Neural cell (in vitro differentiated cells): ENCODE measurements at regions not wholly inside any gene's neighbourhood (a gene's known extent, or its start where the extent isn't known, plus 50 kb on each side); places are given as distances from the start of the nearest gene placed in this dataset.

ENCODE experiments used
- H2AFZ ChIP-seq: fragments of 200-600, 300-800 bp; sonication (generic), shearing (Covaris generic); 2 replicates; pipeline ENCODE4 v1.6.0; 2014; ENCODE audit warnings: low read depth, mild to moderate bottlenecking, antibody characterized with exemption, low read length, moderate library complexity
- H3F3A ChIP-seq: fragments of 200-600 bp; shearing (Covaris generic); 2 replicates; pipeline ENCODE4 v1.6.1; 2016; ENCODE audit warnings: mild to moderate bottlenecking, moderate library complexity, mixed read lengths, antibody characterized with exemption, low read length; ENCODE audit not compliant: insufficient read depth, poor library complexity, severe bottlenecking
- H3K27ac ChIP-seq: fragments of 200-600, 300-800 bp; sonication (generic), shearing (Covaris generic); 2 replicates; pipeline ENCODE4 v1.5.1; 2014; ENCODE audit warnings: mild to moderate bottlenecking, low read length, moderate library complexity
- H3K27me3 ChIP-seq: fragments of 300-800, 200-600 bp; sonication (generic), shearing (Covaris generic); 2 replicates; pipeline ENCODE4 v1.6.0; 2014; ENCODE audit warnings: mild to moderate bottlenecking, low read depth, low read length, moderate library complexity; ENCODE audit not compliant: insufficient read depth
- H3K36me3 ChIP-seq: fragments of 300-800, 200-600 bp; sonication (generic), shearing (Covaris generic); 2 replicates; pipeline ENCODE4 v1.5.1; 2014; ENCODE audit warnings: mild to moderate bottlenecking, antibody characterized with exemption, low read length, moderate library complexity; ENCODE audit not compliant: insufficient read depth
- H3K4me2 ChIP-seq: fragments of 300-800, 200-600 bp; sonication (generic), shearing (Covaris generic); 2 replicates; pipeline ENCODE4 v1.6.0; 2014; ENCODE audit warnings: mild to moderate bottlenecking, low read length
- H3K4me3 ChIP-seq: fragments of 300-800, 200-600 bp; sonication (generic), shearing (Covaris generic); 2 replicates; pipeline ENCODE4 v1.5.1; 2014; ENCODE audit warnings: mild to moderate bottlenecking, low read length, moderate library complexity
- H3K79me2 ChIP-seq: fragments of 200-600 bp; shearing (Covaris generic); replicated peaks from 2 replicates; pipeline ENCODE4 v1.6.0; 2014; ENCODE audit warnings: mild to moderate bottlenecking, low read length, moderate library complexity; ENCODE audit not compliant: insufficient read depth
- H3K9ac ChIP-seq: fragments of 300-800, 200-600 bp; sonication (generic), shearing (Covaris generic); 2 replicates; pipeline ENCODE4 v1.6.1; 2016; ENCODE audit warnings: mild to moderate bottlenecking, low read length, mixed read lengths
- H3K9me2 ChIP-seq: fragments of 200-600 bp; shearing (Covaris generic); 2 replicates; pipeline ENCODE4 v1.6.1; 2016; ENCODE audit warnings: mild to moderate bottlenecking, low read length, mixed read lengths; ENCODE audit not compliant: insufficient read depth
- H3K9me3 ChIP-seq: fragments of 200-600, 300-800 bp; sonication (generic), shearing (Covaris generic); 2 replicates; pipeline ENCODE4 v1.6.1; 2016; ENCODE audit warnings: mild to moderate bottlenecking, mixed run types, low read length, moderate library complexity, mixed read lengths
- H4K20me1 ChIP-seq: fragments of 200-600 bp; shearing (Covaris generic); 2 replicates; pipeline ENCODE4 v1.6.1; 2016; ENCODE audit warnings: mild to moderate bottlenecking, mixed run types; ENCODE audit not compliant: insufficient read depth
- EP300 ChIP-seq: fragments of 450-650 bp; conservative IDR thresholded peaks from 2 replicates; pipeline ENCODE4 v1.6.1; 2014; ENCODE audit warnings: antibody characterized with exemption, mild to moderate bottlenecking, moderate library complexity; ENCODE audit not compliant: poor library complexity, severe bottlenecking
- MXI1 ChIP-seq: fragments of 450-650 bp; conservative IDR thresholded peaks from 2 replicates; pipeline ENCODE4 v1.6.1; 2014; ENCODE audit warnings: antibody characterized with exemption, mild to moderate bottlenecking; ENCODE audit not compliant: poor library complexity, severe bottlenecking
- REST ChIP-seq: IDR thresholded peaks from 2 replicates; pipeline ENCODE4 v1.6.1; 2012; ENCODE audit warnings: borderline replicate concordance
- small RNA-seq, 3 experiments: library from RNA; depleted of rRNA; stranded (forward); fragments of <200 nt; gene quantifications; one replicate each; pipeline ENCODE3, GENCODE V24; 2012
- TF ChIP-seq, protein P1 (sequence below): fragments of 450-650 bp; IDR thresholded peaks from 2 replicates; pipeline ENCODE4 v1.5.1; 2014; ENCODE audit warnings: antibody characterized with exemption, mild to moderate bottlenecking, moderate library complexity; ENCODE audit not compliant: poor library complexity, severe bottlenecking

DNA sequence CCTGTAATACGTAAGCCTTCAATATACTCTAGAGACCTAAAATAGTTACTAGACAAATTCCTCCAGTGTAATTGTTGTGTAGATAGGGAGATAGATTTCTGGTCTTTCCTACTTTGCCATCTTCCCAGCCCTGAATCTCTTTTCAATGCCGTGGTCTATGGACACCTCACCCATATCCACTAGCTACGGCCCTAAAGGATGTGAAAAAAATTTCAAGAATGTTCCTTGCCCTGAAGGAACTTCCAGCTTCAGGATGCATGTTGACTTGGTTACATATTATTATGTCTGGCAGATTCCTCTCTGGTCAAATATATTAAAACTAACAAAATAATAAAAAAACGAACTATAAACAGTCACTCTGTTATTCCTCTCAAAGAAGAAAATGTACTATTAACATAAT, 52.4 kb upstream of the TSPAN5 start:
- Histone ChIP-seq H3K4me2 (no peak overlapping the region), H3K36me3 (no peaks in the 10 kb centered on the region), H3K9ac (no peak overlapping the region), H2AFZ (no peak overlapping the region), H4K20me1 (no peaks in the 10 kb centered on the region), H3F3A (no peaks in the 10 kb centered on the region), H3K9me2 (no peaks in the 10 kb centered on the region), H3K27me3 (no peaks in the 10 kb centered on the region), H3K4me3 (no peak overlapping the region), H3K79me2 (no peaks in the 10 kb centered on the region), H3K27ac (no peak overlapping the region), H3K9me3 (no peaks in the 10 kb centered on the region)
- TF ChIP-seq MXI1 (no peak), REST (no peak), EP300 (no peak)
- TF ChIP-seq, protein P1, sequence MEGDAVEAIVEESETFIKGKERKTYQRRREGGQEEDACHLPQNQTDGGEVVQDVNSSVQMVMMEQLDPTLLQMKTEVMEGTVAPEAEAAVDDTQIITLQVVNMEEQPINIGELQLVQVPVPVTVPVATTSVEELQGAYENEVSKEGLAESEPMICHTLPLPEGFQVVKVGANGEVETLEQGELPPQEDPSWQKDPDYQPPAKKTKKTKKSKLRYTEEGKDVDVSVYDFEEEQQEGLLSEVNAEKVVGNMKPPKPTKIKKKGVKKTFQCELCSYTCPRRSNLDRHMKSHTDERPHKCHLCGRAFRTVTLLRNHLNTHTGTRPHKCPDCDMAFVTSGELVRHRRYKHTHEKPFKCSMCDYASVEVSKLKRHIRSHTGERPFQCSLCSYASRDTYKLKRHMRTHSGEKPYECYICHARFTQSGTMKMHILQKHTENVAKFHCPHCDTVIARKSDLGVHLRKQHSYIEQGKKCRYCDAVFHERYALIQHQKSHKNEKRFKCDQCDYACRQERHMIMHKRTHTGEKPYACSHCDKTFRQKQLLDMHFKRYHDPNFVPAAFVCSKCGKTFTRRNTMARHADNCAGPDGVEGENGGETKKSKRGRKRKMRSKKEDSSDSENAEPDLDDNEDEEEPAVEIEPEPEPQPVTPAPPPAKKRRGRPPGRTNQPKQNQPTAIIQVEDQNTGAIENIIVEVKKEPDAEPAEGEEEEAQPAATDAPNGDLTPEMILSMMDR = no peak

Small RNA genes in the stretch of these regions (small RNA-seq; reads per million reads assigned to genes)
- gene AC114811.1 = 0 reads per million in 3 experiments
